Activated B cell treated with CpG ODN at 0.5 μM for 24 hours (primary cell): ENCODE measurements at regions not wholly inside any gene's neighbourhood (a gene's known extent, or its start where the extent isn't known, plus 50 kb on each side); places are given as distances from the start of the nearest gene placed in this dataset.

Source experiments
- ATAC-seq: fragments of 200-7000 bp; cut with Tn5 transposase; one replicate; pipeline ENCODE4 v1.10.0; 2021; ENCODE audit warnings: low read depth, mild to moderate bottlenecking, moderate library complexity
- CTCF ChIA-PET: fragments of 350-600 bp; sonication (Branson Sonifier 250); formaldehyde crosslinking; loops from one replicate; lab custom pipeline; 2021; ENCODE audit warnings: antibody characterized with exemption; lab: Charles Lee
- POLR2A ChIA-PET: fragments of 350-600 bp; sonication (Branson Sonifier 250); formaldehyde crosslinking; loops from one replicate; lab custom pipeline; 2021; ENCODE audit warnings: antibody characterized with exemption; lab: Charles Lee
- DNase-seq: peaks from one replicate; pipeline ENCODE4 v3.0.0; 2022
- H3K27ac Mint-ChIP-seq: one replicate; pipeline ENCODE4 v1.8.0; 2020; ENCODE audit warnings: mixed read lengths
- H3K27me3 Mint-ChIP-seq: one replicate; pipeline ENCODE4 v1.8.0; 2021; ENCODE audit warnings: mixed read lengths
- H3K36me3 Mint-ChIP-seq: one replicate; pipeline ENCODE4 v1.8.0; 2021; ENCODE audit warnings: low read depth, mixed read lengths
- H3K4me1 Mint-ChIP-seq: one replicate; pipeline ENCODE4 v1.8.0; 2021; ENCODE audit warnings: mixed read lengths
- H3K4me3 Mint-ChIP-seq: one replicate; pipeline ENCODE4 v1.8.0; 2020; ENCODE audit warnings: mild to moderate bottlenecking, mixed read lengths
- H3K9me3 Mint-ChIP-seq: one replicate; pipeline ENCODE4 v1.8.0; 2020; ENCODE audit warnings: mixed read lengths
- intact Hi-C: fragments of 100-400 bp; cut with micrococcal nuclease; formaldehyde crosslinking; loops from one replicate; pipeline ENCODE4 v1.15.1; 2024
- TF ChIP-seq, protein P1 (sequence below): fragments of 200-600 bp; IDR thresholded peaks from one replicate; pipeline ENCODE4 v1.8.0; 2022; ENCODE audit warnings: antibody characterized with exemption, mild to moderate bottlenecking

DNA sequence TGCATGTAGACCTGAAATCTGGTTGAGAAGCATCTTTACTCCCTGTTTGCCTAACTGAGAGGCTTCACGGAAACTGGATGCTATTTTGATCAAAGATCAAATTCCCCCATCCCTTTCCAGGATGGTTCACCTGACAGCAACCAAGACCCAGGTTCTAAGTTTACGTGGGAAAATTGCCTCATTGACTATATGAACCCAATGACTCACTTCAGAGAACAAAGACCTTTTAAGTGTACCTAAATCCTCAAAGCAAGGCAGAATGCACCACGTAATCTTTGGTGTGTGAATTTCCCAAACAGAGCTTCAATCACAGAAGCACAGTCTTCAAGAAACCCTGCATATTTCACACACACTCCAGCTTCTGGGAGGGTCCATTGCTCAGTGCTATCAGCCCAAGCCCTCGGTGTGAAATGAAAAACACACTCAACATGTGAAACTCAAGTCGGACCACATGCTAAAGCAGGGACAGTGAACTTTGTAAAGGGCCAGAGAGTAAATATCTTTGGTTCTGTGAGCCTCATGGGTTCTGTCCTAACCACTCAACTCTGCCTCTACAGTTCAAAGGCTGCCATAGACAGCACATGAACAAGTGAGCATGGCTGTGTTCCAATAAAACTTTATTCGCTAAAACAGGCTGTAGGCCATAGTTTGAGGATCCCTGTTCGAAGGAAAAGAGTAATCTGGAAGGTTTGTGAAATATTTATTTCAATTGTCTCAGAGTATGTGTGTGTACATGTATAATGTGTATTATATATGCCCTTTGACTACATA lies 275.6 kb upstream of the FOXK1 start:
- Mint-ChIP-seq H3K27ac (no peak overlapping the region), H3K27me3 (no peaks in the 10 kb centered on the region), H3K4me3 (no peak overlapping the region), H3K36me3 (no peaks in the 10 kb centered on the region), H3K4me1 (no peaks in the 10 kb centered on the region), H3K9me3 (peaks cover 10% of the 10 kb centered on the region)
- DNase-seq = no peak
- ATAC-seq = no peak
- POLR2A ChIA-PET = no interaction called here
- intact Hi-C loops = no loop called here
- CTCF ChIA-PET = no interaction called here
- TF ChIP-seq, protein P1, sequence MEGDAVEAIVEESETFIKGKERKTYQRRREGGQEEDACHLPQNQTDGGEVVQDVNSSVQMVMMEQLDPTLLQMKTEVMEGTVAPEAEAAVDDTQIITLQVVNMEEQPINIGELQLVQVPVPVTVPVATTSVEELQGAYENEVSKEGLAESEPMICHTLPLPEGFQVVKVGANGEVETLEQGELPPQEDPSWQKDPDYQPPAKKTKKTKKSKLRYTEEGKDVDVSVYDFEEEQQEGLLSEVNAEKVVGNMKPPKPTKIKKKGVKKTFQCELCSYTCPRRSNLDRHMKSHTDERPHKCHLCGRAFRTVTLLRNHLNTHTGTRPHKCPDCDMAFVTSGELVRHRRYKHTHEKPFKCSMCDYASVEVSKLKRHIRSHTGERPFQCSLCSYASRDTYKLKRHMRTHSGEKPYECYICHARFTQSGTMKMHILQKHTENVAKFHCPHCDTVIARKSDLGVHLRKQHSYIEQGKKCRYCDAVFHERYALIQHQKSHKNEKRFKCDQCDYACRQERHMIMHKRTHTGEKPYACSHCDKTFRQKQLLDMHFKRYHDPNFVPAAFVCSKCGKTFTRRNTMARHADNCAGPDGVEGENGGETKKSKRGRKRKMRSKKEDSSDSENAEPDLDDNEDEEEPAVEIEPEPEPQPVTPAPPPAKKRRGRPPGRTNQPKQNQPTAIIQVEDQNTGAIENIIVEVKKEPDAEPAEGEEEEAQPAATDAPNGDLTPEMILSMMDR = no peak

DNA sequence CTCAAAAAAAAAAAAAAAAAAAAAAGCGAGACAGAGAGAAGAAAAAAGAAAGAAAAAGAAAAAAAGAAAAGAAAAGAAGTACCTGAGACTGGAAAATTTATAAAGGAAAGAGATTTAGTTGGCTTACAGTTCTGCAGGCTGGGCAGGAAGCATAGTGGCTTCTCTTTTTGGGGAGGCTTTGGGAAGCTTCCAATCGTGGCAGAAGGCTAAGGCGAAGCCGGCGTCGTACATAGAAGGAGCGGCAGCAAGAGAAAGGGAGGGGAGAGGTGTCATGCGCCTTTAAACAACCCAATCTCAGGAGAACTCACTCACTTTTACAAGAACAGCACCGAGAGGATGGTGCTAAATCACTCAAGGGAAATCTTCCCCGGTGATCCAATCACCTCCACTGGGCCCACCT lies 272.1 kb upstream of the FOXK1 start:
- DNase-seq (no peak), ATAC-seq (no peak)
- CTCF ChIA-PET = no interaction called here
- TF ChIP-seq, protein P1 = no peak
- Mint-ChIP-seq H3K27me3 (no peaks in the 10 kb centered on the region), H3K4me3 (no peak overlapping the region), H3K9me3 (peaks cover 6% of the 10 kb centered on the region), H3K4me1 (no peaks in the 10 kb centered on the region), H3K27ac (no peak overlapping the region), H3K36me3 (no peaks in the 10 kb centered on the region)
- intact Hi-C loops = no loop called here
- POLR2A ChIA-PET = no interaction called here

DNA sequence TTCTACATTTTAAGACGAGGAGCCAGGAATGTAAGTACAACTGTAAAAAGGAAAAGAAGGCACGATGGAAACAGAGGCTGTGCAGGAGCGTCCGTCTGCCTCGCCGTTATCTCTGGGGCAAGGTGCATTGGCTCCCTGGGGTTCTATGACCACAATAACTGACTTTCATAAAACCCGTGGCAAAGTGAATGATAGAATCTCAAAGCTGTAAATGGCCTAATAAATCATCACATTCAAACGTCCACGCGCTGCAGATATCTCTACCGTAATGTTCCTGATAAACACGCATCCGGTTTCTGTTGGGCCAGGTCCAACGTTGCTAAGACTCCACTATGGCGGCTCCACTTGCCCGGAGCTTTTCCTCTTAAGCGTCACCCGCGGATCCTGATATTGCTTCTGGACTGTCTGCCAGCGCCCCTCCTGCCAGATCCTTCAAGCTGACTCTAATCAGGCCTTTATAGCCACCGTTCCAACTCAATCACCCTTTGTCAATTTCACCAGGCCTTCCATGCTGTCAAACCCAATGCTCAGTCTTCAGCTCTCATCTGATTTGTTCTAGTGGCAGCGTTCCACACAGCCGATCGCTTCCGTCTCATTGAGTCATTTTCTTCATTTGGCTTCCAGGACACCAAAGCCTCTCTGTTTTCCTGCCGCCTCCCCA lies 265.6 kb upstream of the FOXK1 start:
- ChIA-PET CTCF (no interaction called here), POLR2A (no interaction called here)
- Mint-ChIP-seq H3K27ac (no peak overlapping the region), H3K9me3 (peaks cover 16% of the 10 kb centered on the region), H3K27me3 (no peaks in the 10 kb centered on the region), H3K4me1 (no peaks in the 10 kb centered on the region), H3K4me3 (no peak overlapping the region), H3K36me3 (no peaks in the 10 kb centered on the region)
- TF ChIP-seq, protein P1 = no peak
- ATAC-seq (no peak), DNase-seq (no peak)
- intact Hi-C loops = no loop called here

DNA sequence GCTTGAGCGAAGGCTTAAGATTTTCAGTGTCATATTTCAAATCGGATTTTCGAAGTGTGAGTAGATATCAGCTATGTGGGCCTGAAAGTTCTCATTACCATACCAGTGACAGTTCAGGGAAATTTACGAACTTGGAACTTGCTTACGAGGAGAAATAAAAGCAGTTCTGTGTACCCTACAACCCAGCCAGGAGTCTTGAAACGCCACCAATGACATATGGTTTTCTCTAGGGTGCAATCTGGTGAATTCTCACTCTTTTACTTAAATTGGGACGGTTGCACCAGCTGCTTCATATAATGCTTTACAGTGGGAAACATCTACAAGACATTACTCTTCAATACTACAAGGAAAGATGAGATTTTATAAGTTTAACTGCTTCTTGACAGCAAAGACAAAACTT lies 253.6 kb upstream of the FOXK1 start:
- Mint-ChIP-seq H3K4me1 (no peaks in the 10 kb centered on the region), H3K4me3 (no peak overlapping the region), H3K36me3 (no peaks in the 10 kb centered on the region), H3K27me3 (peaks cover 2% of the 10 kb centered on the region), H3K27ac (no peak overlapping the region), H3K9me3 (peaks cover 11% of the 10 kb centered on the region)
- intact Hi-C loops = no loop called here
- DNase-seq = no peak
- POLR2A ChIA-PET = no interaction called here
- TF ChIP-seq, protein P1 = no peak
- CTCF ChIA-PET = no interaction called here
- ATAC-seq = no peak

GRCh38 chr7:4430227-4430626 lies 251.9 kb upstream of the FOXK1 start:
- Mint-ChIP-seq H3K9me3 (peaks cover 11% of the 10 kb centered on the region), H3K27me3 (peaks cover 2% of the 10 kb centered on the region), H3K36me3 (no peaks in the 10 kb centered on the region), H3K4me3 (no peak overlapping the region), H3K4me1 (no peaks in the 10 kb centered on the region), H3K27ac (no peak overlapping the region)
- ChIA-PET POLR2A (no interaction called here), CTCF (no interaction called here)
- intact Hi-C loops = no loop called here
- DNase-seq (no peak), ATAC-seq (no peak)
- TF ChIP-seq, protein P1 = no peak
